CD8-positive, alpha-beta memory T cell (primary cell): ENCODE measurements at regions not wholly inside any gene's neighbourhood (a gene's known extent, or its start where the extent isn't known, plus 50 kb on each side); places are given as distances from the start of the nearest gene placed in this dataset.

Experiments used
- CTCF ChIA-PET: fragments of 350-600 bp; sonication (Branson Sonifier 250); formaldehyde crosslinking; loops from one replicate; lab custom pipeline; 2021; ENCODE audit warnings: antibody characterized with exemption; lab: Charles Lee
- POLR2A ChIA-PET: fragments of 350-600 bp; sonication (Branson Sonifier 250); formaldehyde crosslinking; loops from one replicate; lab custom pipeline; 2021; ENCODE audit warnings: antibody characterized with exemption; lab: Charles Lee
- DNase-seq, 5 donors: peaks; one replicate each; pipeline versions ENCODE4 v3.0.0 to v3.0.0-alpha.2; 2020 to 2022; ENCODE audit warnings: mixed read lengths in 1 of 5
- H3K27ac ChIP-seq: one replicate; pipeline ENCODE4 v1.7.0; 2013; ENCODE audit warnings: low read depth, mild to moderate bottlenecking, low read length, moderate library complexity
- H3K27me3 ChIP-seq: 2 replicates; pipeline ENCODE4 v1.7.0; 2013; ENCODE audit warnings: low read length, mild to moderate bottlenecking; ENCODE audit not compliant: insufficient read depth, poor library complexity, severe bottlenecking
- H3K36me3 ChIP-seq: 2 replicates; pipeline ENCODE4 v1.7.0; 2013; ENCODE audit warnings: mild to moderate bottlenecking, low read length, moderate library complexity; ENCODE audit not compliant: insufficient read depth
- H3K4me1 ChIP-seq: 2 replicates; pipeline ENCODE4 v1.7.0; 2013; ENCODE audit warnings: mild to moderate bottlenecking, low read length, moderate library complexity; ENCODE audit not compliant: insufficient read depth
- H3K4me3 ChIP-seq: 2 replicates; pipeline ENCODE4 v1.7.0; 2013; ENCODE audit warnings: mild to moderate bottlenecking, low read length
- H3K9me3 ChIP-seq: 2 replicates; pipeline ENCODE4 v1.7.0; 2013; ENCODE audit warnings: mild to moderate bottlenecking, low read length
- H3K27ac Mint-ChIP-seq, 8 donors: one replicate each; pipeline ENCODE4 v1.8.0; 2020 to 2021; ENCODE audit warnings: mixed read lengths in 8 of 8, mild to moderate bottlenecking in 6 of 8, inconsistent platforms in 3 of 8, moderate library complexity in 3 of 8
- H3K27me3 Mint-ChIP-seq, 2 donors: one replicate each; pipeline ENCODE4 v1.8.0; 2020 to 2021; ENCODE audit warnings: mixed read lengths in 2 of 2, mild to moderate bottlenecking in 1 of 2, moderate library complexity in 1 of 2
- H3K36me3 Mint-ChIP-seq, 3 donors: one replicate each; pipeline ENCODE4 v1.8.0; 2020 to 2021; ENCODE audit warnings: mixed read lengths in 3 of 3, inconsistent platforms in 1 of 3, mild to moderate bottlenecking in 1 of 3
- H3K4me1 Mint-ChIP-seq, 3 donors: one replicate each; pipeline ENCODE4 v1.8.0; 2020 to 2021; ENCODE audit warnings: mixed read lengths in 3 of 3, inconsistent platforms in 1 of 3, mild to moderate bottlenecking in 1 of 3
- H3K4me3 Mint-ChIP-seq, 7 donors: one replicate each; pipeline ENCODE4 v1.8.0; 2020 to 2021; ENCODE audit warnings: mixed read lengths in 7 of 7, mild to moderate bottlenecking in 6 of 7, moderate library complexity in 4 of 7, inconsistent platforms in 2 of 7
- H3K9me3 Mint-ChIP-seq, 5 donors: one replicate each; pipeline ENCODE4 v1.8.0; 2020 to 2022; ENCODE audit warnings: mixed read lengths in 5 of 5, mild to moderate bottlenecking in 3 of 5, moderate library complexity in 2 of 5, inconsistent platforms in 1 of 5

DNA sequence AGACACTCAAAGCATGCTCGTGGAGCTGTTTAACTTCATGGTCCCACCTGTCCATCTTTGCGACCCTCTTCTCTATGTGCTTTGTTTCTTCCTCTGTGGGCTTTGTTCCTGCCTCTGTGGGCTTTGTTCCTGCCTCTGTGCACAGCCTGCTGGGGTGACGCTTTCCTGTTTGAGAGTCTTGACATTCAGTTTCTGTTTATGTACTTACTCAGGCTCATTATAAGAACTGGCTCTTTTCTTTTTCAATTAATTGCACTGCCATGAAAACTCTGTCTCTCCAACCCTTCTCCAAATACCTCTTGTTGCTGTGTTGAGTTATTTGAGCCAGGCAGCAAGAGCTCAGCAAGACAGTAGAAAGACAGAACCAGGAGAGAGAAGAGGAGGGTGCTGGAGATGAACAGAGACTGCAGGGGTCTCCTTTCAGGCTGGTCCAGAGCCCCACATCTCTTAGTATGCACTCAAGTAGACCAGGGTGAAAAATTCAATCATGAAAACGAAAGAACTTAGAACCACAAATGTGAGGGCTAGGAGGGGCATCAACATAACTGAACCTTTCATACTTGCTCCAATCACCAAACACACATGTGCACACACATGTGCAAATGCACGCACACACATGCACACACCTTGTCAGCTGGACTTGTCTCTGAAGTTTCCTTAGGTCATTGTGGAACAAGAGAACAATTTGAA is 88.3 kb upstream of the SGIP1 start:
- Mint-ChIP-seq H3K4me3 (peak overlapping the region in 6 of 7 donors; percentile 57 to 86 (median 70)), H3K4me1 (peaks cover 18 to 24% (median 21%) of the 10 kb centered on the region in 3 donors), H3K27ac (peak overlapping the region; percentile 43 to 96 (median 92)), H3K9me3 (no peaks in the 10 kb centered on the region), H3K36me3 (no peaks in the 10 kb centered on the region), H3K27me3 (peaks cover 2 to 9% of the 10 kb centered on the region in 2 donors)
- CTCF ChIA-PET: interaction anchor here (0.7 to 6.8 kb wide), 50 partner anchors 9 to 1192 kb away, joined by 3 to 272 read pairs (median 4); no protein-coding TSS in a partner anchor
- H3K27me3 ChIP-seq: no peaks in the 10 kb centered on the region
- H3K4me3 ChIP-seq: peak overlapping the region; percentile 46
- peak overlapping the region; percentile 29 for H3K27ac ChIP-seq
- no peaks in the 10 kb centered on the region for H3K36me3 ChIP-seq
- DNase-seq: peak in 3 of 5 donors; percentile 41 to 67 (median 58)
- POLR2A ChIA-PET: interaction anchor here (0.9 kb wide), 1 partner anchor 192 kb away, joined by 3 read pairs; no protein-coding TSS in a partner anchor
- H3K4me1 ChIP-seq: peaks cover 13% of the 10 kb centered on the region
- no peaks in the 10 kb centered on the region for H3K9me3 ChIP-seq

- Histone ChIP-seq H3K36me3 (no peaks in the 10 kb centered on the region), H3K27me3 (no peaks in the 10 kb centered on the region), H3K27ac (no peak overlapping the region), H3K4me3 (peak overlapping the region; percentile 46), H3K4me1 (peaks cover 13% of the 10 kb centered on the region), H3K9me3 (no peaks in the 10 kb centered on the region)
- H3K36me3 Mint-ChIP-seq: no peaks in the 10 kb centered on the region
- ChIA-PET CTCF (interaction anchor here (0.6 to 6.8 kb wide), 47 partner anchors 8 to 1192 kb away, joined by 3 to 272 read pairs (median 4); no protein-coding TSS in a partner anchor), POLR2A (interaction anchor here (0.6 to 0.9 kb wide), 2 partner anchors 193 to 933 kb away, joined by 3 to 5 read pairs; no protein-coding TSS in a partner anchor)
- H3K4me3 Mint-ChIP-seq: peak overlapping the region; percentile 8 to 86 (median 67)
- no peaks in the 10 kb centered on the region for H3K9me3 Mint-ChIP-seq
- H3K27ac Mint-ChIP-seq: peak overlapping the region; percentile 43 to 96 (median 90)
- H3K4me1 Mint-ChIP-seq: peaks cover 18 to 24% (median 21%) of the 10 kb centered on the region in 3 donors
- DNase-seq: peak in 4 of 5 donors; percentile 13 to 70 (median 60)
- peaks cover 2 to 9% of the 10 kb centered on the region in 2 donors for H3K27me3 Mint-ChIP-seq
These were observed 87.5 kb upstream of the SGIP1 start for GRCh38 chr1:66446261-66447001.

GRCh38 chr1:66450043-66450514 is 83.9 kb upstream of the SGIP1 start:
- H3K27ac ChIP-seq: no peak overlapping the region
- DNase-seq: no peak
- no peak overlapping the region for H3K27ac Mint-ChIP-seq
- H3K4me3 Mint-ChIP-seq: no peak overlapping the region
- ChIA-PET POLR2A (no interaction called here), CTCF (interaction anchor here (0.8 to 2.8 kb wide), 4 partner anchors 14 to 492 kb away, joined by 3 to 15 read pairs (median 4); no protein-coding TSS in a partner anchor)
- H3K27me3 Mint-ChIP-seq: peaks cover 2 to 9% of the 10 kb centered on the region in 2 donors
- peaks cover 13% of the 10 kb centered on the region for H3K4me1 ChIP-seq
- H3K27me3 ChIP-seq: no peaks in the 10 kb centered on the region
- H3K9me3 Mint-ChIP-seq: no peaks in the 10 kb centered on the region
- H3K4me3 ChIP-seq: no peak overlapping the region
- H3K36me3 Mint-ChIP-seq: no peaks in the 10 kb centered on the region
- H3K4me1 Mint-ChIP-seq: peaks cover 14 to 16% (median 15%) of the 10 kb centered on the region in 3 donors
- H3K9me3 ChIP-seq: no peaks in the 10 kb centered on the region
- H3K36me3 ChIP-seq: no peaks in the 10 kb centered on the region

GRCh38 chr1:66450847-66451246 is 83.1 kb upstream of the SGIP1 start:
- no peaks in the 10 kb centered on the region for H3K36me3 ChIP-seq
- Mint-ChIP-seq H3K27me3 (peaks cover 2 to 9% of the 10 kb centered on the region in 2 donors), H3K27ac (no peak overlapping the region), H3K4me3 (no peak overlapping the region), H3K36me3 (no peaks in the 10 kb centered on the region), H3K4me1 (peaks cover 7 to 8% (median 8%) of the 10 kb centered on the region in 3 donors), H3K9me3 (no peaks in the 10 kb centered on the region)
- H3K4me1 ChIP-seq: peaks cover 5% of the 10 kb centered on the region
- POLR2A ChIA-PET: no interaction called here
- H3K27me3 ChIP-seq: no peaks in the 10 kb centered on the region
- CTCF ChIA-PET: interaction anchor here (0.8 to 2.8 kb wide), 3 partner anchors 15 to 209 kb away, joined by 3 to 15 read pairs (median 4); no protein-coding TSS in a partner anchor
- no peak for DNase-seq
- H3K9me3 ChIP-seq: no peaks in the 10 kb centered on the region
- no peak overlapping the region for H3K4me3 ChIP-seq
- H3K27ac ChIP-seq: no peak overlapping the region

DNA sequence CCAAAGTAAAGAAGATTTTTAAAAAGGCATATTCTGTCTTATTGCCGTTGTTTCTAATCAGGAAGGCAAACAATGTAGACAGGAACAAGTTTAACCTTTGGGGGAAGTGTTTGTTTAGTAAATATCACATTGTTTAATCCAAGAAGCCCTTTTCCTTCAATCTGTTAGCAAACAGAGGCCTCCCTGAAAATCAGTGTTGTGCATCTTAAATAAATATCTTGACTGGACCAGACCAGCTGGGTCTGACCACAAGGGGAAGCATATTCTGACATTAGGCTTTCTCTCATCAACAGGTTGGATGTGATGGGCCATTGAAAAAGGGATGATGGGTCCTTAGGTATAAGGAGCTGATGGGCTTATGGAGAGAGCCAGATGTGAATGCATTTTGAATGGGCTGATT is 81.8 kb upstream of the SGIP1 start:
- Histone ChIP-seq H3K9me3 (no peaks in the 10 kb centered on the region), H3K27me3 (no peaks in the 10 kb centered on the region), H3K4me3 (no peak overlapping the region), H3K36me3 (no peaks in the 10 kb centered on the region), H3K4me1 (no peaks in the 10 kb centered on the region), H3K27ac (no peak overlapping the region)
- no peaks in the 10 kb centered on the region for H3K36me3 Mint-ChIP-seq
- H3K4me3 Mint-ChIP-seq: no peak overlapping the region
- no peak for DNase-seq
- H3K4me1 Mint-ChIP-seq: no peaks in the 10 kb centered on the region
- ChIA-PET POLR2A (interaction anchor here (0.5 kb wide), 1 partner anchor 1627 kb away, joined by 5 read pairs; no protein-coding TSS in a partner anchor), CTCF (interaction anchor here (1.0 to 1.1 kb wide), 2 partner anchors 9 to 210 kb away, joined by 3 read pairs; no protein-coding TSS in a partner anchor)
- peaks cover 2 to 11% of the 10 kb centered on the region in 2 donors for H3K27me3 Mint-ChIP-seq
- H3K27ac Mint-ChIP-seq: no peak overlapping the region
- no peaks in the 10 kb centered on the region for H3K9me3 Mint-ChIP-seq

- no peak for DNase-seq
- no peaks in the 10 kb centered on the region for H3K9me3 Mint-ChIP-seq
- no peaks in the 10 kb centered on the region for H3K9me3 ChIP-seq
- H3K4me3 Mint-ChIP-seq: no peak overlapping the region
- peak overlapping the region in 1 of 8 donors; percentile 58 for H3K27ac Mint-ChIP-seq
- no peak overlapping the region for H3K27ac ChIP-seq
- no peaks in the 10 kb centered on the region for H3K4me1 ChIP-seq
- no peak overlapping the region for H3K4me3 ChIP-seq
- H3K4me1 Mint-ChIP-seq: no peaks in the 10 kb centered on the region
- H3K36me3 ChIP-seq: no peaks in the 10 kb centered on the region
- ChIA-PET POLR2A (interaction anchor here (0.5 kb wide), 1 partner anchor 1628 kb away, joined by 5 read pairs; no protein-coding TSS in a partner anchor), CTCF (no interaction called here)
- no peaks in the 10 kb centered on the region for H3K27me3 ChIP-seq
- H3K27me3 Mint-ChIP-seq: peaks cover 0 to 3% of the 10 kb centered on the region in 2 donors
- H3K36me3 Mint-ChIP-seq: no peaks in the 10 kb centered on the region
These were observed 81.0 kb upstream of the SGIP1 start for GRCh38 chr1:66452982-66453381.

GRCh38 chr1:66455446-66455845 is 78.5 kb upstream of the SGIP1 start:
- Histone ChIP-seq H3K9me3 (no peaks in the 10 kb centered on the region), H3K4me1 (no peaks in the 10 kb centered on the region), H3K27me3 (no peaks in the 10 kb centered on the region), H3K4me3 (no peak overlapping the region), H3K27ac (no peak overlapping the region), H3K36me3 (no peaks in the 10 kb centered on the region)
- CTCF ChIA-PET: no interaction called here
- H3K27ac Mint-ChIP-seq: no peak overlapping the region
- peaks cover 0 to 14% of the 10 kb centered on the region in 2 donors for H3K27me3 Mint-ChIP-seq
- POLR2A ChIA-PET: no interaction called here
- peaks cover 0 to 6% (median 0%) of the 10 kb centered on the region in 3 donors for H3K36me3 Mint-ChIP-seq
- H3K4me1 Mint-ChIP-seq: no peaks in the 10 kb centered on the region
- no peak for DNase-seq
- H3K4me3 Mint-ChIP-seq: no peak overlapping the region
- peaks cover 4 to 11% (median 7%) of the 10 kb centered on the region in 5 donors for H3K9me3 Mint-ChIP-seq
